Sigmoid colon (tissue), 6 donors: ENCODE measurements at regions not wholly inside any gene's neighbourhood (a gene's known extent, or its start where the extent isn't known, plus 50 kb on each side); places are given as distances from the start of the nearest gene placed in this dataset.
A peak's percentile ranks its signal among the peaks of the same experiment; 100 is the strongest.

Experiments
- DNase-seq: peaks from one replicate; pipeline ENCODE4 v3.0.0-alpha.2; 2019
- H3K27ac ChIP-seq, 4 donors: fragments of 200-600 bp; sonication (generic); one replicate each; pipeline ENCODE4 v1.5.1; 2016 to 2019; ENCODE audit warnings: mild to moderate bottlenecking in 1 of 4
- H3K27me3 ChIP-seq, 3 donors: fragments of 200-600 bp; sonication (generic); one replicate each; pipeline ENCODE4 v1.5.1; 2019; ENCODE audit warnings: mild to moderate bottlenecking in 1 of 3
- H3K36me3 ChIP-seq, 4 donors: fragments of 200-600 bp; sonication (generic); one replicate each; pipeline ENCODE4 v1.5.1; 2016 to 2019
- H3K4me1 ChIP-seq, 4 donors: fragments of 200-600 bp; sonication (generic); one replicate each; pipeline ENCODE4 v1.5.1; 2017 to 2019
- H3K4me3 ChIP-seq, 4 donors: fragments of 200-600 bp; sonication (generic); one replicate each; pipeline ENCODE4 v1.5.1; 2017 to 2019; ENCODE audit warnings: mild to moderate bottlenecking in 2 of 4, moderate library complexity in 1 of 4
- H3K9me3 ChIP-seq, 4 donors: fragments of 200-600 bp in 3 of 4; sonication (generic) in 3 of 4; one replicate each; pipeline versions ENCODE4 v1.5.1 to v1.6.1; 2013 to 2019
- EP300 ChIP-seq, 4 donors: sonication (generic); formaldehyde crosslinking; IDR thresholded peaks; one replicate each; pipeline ENCODE4 v1.6.1; 2017; ENCODE audit warnings: antibody characterized with exemption in 4 of 4
- POLR2A ChIP-seq, 2 donors: fragments of 450-650 bp; IDR thresholded peaks; one replicate each; pipeline ENCODE4 v1.6.1; 2016; ENCODE audit warnings: antibody characterized with exemption in 2 of 2, mild to moderate bottlenecking in 2 of 2, moderate library complexity in 2 of 2
- POLR2AphosphoS5 ChIP-seq, 4 donors: sonication (generic); formaldehyde crosslinking; IDR thresholded peaks; one replicate each; pipeline ENCODE4 v1.6.1; 2017; ENCODE audit warnings: antibody characterized with exemption in 4 of 4
- WGBS, 2 donors: extraction: QIAGEN DNeasy Blood & Tissue Kit; methylation state at CpG; one replicate each; pipeline ENCODE4 v1.1.7; 2013; 5-methylcytosine and 5-hydroxymethylcytosine counted together
- intact Hi-C: fragments of 100-400 bp; cut with DNase I; formaldehyde crosslinking; loops from one replicate; pipeline ENCODE4 v1.15.1; 2023
- TF ChIP-seq, protein P1 (sequence below), 4 experiments: fragments of 450-650 bp in 3 of 4; fragments of 200-600 bp in 1 of 4; IDR thresholded peaks; one replicate each; pipeline ENCODE4 v1.5.1; 2016 to 2019; ENCODE audit warnings: antibody characterized with exemption in 4 of 4, mild to moderate bottlenecking in 3 of 4, moderate library complexity in 2 of 4
- donor health status: healthy with polysubstance abuse.
- donor health status: healthy.

DNA sequence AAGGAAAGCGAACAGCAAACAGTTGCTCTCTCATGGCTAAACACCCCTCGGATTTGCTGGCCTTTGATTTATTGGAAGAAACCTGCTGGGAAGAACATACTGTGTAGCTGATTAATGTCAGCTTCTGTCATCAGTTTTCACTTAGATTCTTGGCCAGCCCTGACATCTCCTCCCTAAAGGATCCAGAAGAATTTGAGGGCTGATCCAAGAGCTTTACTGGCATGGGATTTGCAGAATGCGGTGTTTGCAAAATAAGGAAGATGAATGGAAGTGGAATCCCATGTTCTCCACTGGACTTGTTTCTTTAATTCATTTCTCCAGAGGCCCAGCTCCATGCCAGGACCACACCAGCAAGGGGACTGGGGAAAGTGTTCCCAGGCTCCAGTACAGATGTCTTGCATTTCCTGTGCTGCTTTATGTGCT, 80.5 kb downstream of the RDH14 start:
- Histone ChIP-seq H3K36me3 (no peaks in the 10 kb centered on the region), H3K27ac (peak overlapping the region in 2 of 4 donors; percentile 23 to 27), H3K4me3 (no peak overlapping the region), H3K9me3 (no peaks in the 10 kb centered on the region), H3K27me3 (no peaks in the 10 kb centered on the region), H3K4me1 (peaks cover 0 to 15% (median 8%) of the 10 kb centered on the region in 4 donors)
- TF ChIP-seq POLR2A (IDR thresholded peaks at IDR 0.05) (no peak), POLR2AphosphoS5 (IDR thresholded peaks at IDR 0.05) (peak in 3 of 4 donors; percentile 32 to 68 (median 48))
- peak; percentile 84 for DNase-seq
- WGBS, 2 donors, result 75 to 83% methylated on average over 3 of the region's 3 CpGs
- intact Hi-C loops, result loop anchor here (5.0 kb wide), 1 partner anchor 33 kb away; no protein-coding TSS in a partner anchor

DNA sequence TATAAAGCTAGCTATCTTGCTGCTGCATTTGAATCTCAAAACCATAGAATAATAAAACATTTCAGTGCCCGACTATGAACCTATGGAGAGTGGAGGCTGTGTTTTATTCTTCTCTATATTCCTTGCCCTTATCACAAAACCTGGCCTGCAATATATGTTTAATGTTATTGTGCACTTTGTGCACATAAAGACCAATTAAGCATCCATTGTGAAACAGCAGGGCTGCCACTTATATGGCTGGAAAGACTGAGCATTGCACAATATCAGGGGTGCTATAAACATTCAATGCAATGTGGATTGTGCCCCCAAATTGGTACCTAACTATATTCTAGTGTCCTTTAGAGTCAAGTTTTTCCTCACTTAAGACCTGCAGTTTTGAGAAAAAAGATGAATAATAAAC, 83.2 kb downstream of the RDH14 start:
- Histone ChIP-seq H3K27me3 (no peaks in the 10 kb centered on the region), H3K4me1 (peaks cover 0 to 33% (median 28%) of the 10 kb centered on the region in 4 donors), H3K27ac (no peak overlapping the region), H3K9me3 (no peaks in the 10 kb centered on the region), H3K36me3 (no peaks in the 10 kb centered on the region), H3K4me3 (no peak overlapping the region)
- no peak for TF ChIP-seq POLR2AphosphoS5 (IDR thresholded peaks at IDR 0.05)
- TF ChIP-seq EP300 (IDR thresholded peaks at IDR 0.05), result no peak
- no peak for TF ChIP-seq POLR2A (IDR thresholded peaks at IDR 0.05)
- TF ChIP-seq, protein P1, sequence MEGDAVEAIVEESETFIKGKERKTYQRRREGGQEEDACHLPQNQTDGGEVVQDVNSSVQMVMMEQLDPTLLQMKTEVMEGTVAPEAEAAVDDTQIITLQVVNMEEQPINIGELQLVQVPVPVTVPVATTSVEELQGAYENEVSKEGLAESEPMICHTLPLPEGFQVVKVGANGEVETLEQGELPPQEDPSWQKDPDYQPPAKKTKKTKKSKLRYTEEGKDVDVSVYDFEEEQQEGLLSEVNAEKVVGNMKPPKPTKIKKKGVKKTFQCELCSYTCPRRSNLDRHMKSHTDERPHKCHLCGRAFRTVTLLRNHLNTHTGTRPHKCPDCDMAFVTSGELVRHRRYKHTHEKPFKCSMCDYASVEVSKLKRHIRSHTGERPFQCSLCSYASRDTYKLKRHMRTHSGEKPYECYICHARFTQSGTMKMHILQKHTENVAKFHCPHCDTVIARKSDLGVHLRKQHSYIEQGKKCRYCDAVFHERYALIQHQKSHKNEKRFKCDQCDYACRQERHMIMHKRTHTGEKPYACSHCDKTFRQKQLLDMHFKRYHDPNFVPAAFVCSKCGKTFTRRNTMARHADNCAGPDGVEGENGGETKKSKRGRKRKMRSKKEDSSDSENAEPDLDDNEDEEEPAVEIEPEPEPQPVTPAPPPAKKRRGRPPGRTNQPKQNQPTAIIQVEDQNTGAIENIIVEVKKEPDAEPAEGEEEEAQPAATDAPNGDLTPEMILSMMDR (IDR thresholded peaks at IDR 0.05), result no peak
- 23 to 69% methylated on average over 1 of the region's 1 CpG for WGBS, 2 donors
- intact Hi-C loops, result no loop called here
- DNase-seq, result no peak

DNA sequence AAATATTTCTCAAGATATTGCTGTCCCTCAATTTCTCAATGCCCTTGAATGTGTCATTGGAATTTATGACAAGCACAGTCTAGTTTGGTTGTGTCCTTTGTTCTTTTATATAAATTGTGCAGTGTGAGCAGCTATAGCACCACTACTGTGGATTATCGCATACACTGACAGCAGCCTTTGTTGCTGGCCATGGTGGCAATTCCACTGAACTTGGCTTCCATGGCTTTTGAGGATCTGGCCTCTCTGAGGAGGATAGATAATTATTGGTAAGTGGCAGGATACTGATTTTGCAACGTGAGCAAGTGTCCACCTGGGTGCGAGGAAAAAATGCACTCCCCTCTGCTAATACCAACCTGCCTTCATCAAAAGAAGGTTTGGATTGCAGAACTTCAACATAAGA, 84.0 kb downstream of the RDH14 start:
- intact Hi-C loops, result no loop called here
- 92 to 93% methylated on average over 3 of the region's 3 CpGs for WGBS, 2 donors
- Histone ChIP-seq H3K4me1 (peaks cover 0 to 33% (median 28%) of the 10 kb centered on the region in 4 donors), H3K27me3 (no peaks in the 10 kb centered on the region), H3K36me3 (no peaks in the 10 kb centered on the region), H3K9me3 (no peaks in the 10 kb centered on the region), H3K27ac (no peak overlapping the region), H3K4me3 (no peak overlapping the region)
- TF ChIP-seq, protein P1 (IDR thresholded peaks at IDR 0.05), result no peak
- no peak for TF ChIP-seq POLR2AphosphoS5 (IDR thresholded peaks at IDR 0.05)
- no peak for TF ChIP-seq EP300 (IDR thresholded peaks at IDR 0.05)
- TF ChIP-seq POLR2A (IDR thresholded peaks at IDR 0.05), result no peak
- DNase-seq, result no peak

DNA sequence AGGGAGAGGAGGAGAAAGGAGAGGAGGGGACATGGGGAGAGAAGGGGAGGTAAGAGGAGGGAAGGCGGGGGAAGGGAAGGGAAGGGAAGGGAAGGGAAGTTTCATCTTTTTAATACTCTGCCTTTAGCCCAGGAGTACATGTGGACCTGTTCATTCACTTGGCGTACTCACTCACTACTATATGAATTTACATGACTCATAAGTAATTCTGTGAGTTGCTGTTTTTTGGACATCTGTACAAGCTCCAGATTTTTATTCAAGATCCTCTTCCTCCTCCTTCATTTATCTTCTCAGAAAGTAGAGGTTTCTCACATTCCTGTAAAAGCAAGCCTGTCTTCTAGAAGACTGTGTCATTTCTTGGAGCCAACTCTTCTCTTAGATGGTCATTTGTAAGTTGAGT, 84.6 kb downstream of the RDH14 start:
- Histone ChIP-seq H3K36me3 (no peaks in the 10 kb centered on the region), H3K27me3 (no peaks in the 10 kb centered on the region), H3K27ac (no peak overlapping the region), H3K4me1 (peaks cover 0 to 33% (median 28%) of the 10 kb centered on the region in 4 donors), H3K9me3 (no peaks in the 10 kb centered on the region), H3K4me3 (no peak overlapping the region)
- 87 to 95% methylated on average over 2 of the region's 2 CpGs for WGBS, 2 donors
- intact Hi-C loops, result no loop called here
- no peak for TF ChIP-seq POLR2AphosphoS5 (IDR thresholded peaks at IDR 0.05)
- TF ChIP-seq EP300 (IDR thresholded peaks at IDR 0.05), result no peak
- DNase-seq, result no peak

DNA sequence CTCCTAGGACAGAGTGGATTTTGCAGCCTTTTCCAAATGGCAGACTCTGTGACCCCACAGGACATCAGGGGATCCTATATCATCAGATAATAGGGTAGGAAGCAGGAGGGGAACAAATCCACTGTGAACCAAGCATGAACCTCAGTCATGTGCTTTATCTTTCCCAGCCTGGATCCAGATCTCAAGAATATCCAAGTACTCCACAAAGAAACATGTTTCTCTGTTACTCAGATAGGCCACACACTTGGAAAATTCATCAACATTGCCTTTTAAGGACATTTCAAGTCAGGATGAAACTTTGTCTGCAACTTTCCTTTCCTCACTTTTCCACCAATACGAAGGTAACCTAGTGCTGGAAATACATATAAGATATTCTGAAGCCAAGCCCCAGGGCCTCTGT, 85.8 kb downstream of the RDH14 start:
- Histone ChIP-seq H3K4me3 (no peak overlapping the region), H3K27ac (peak overlapping the region in 3 of 4 donors; percentile 40 to 47 (median 43)), H3K9me3 (no peaks in the 10 kb centered on the region), H3K27me3 (no peaks in the 10 kb centered on the region), H3K4me1 (peaks cover 0 to 26% (median 25%) of the 10 kb centered on the region in 4 donors), H3K36me3 (no peaks in the 10 kb centered on the region)
- 81 to 83% methylated on average over 1 of the region's 1 CpG for WGBS, 2 donors
- DNase-seq, result no peak
- TF ChIP-seq, protein P1 (IDR thresholded peaks at IDR 0.05), result no peak
- TF ChIP-seq POLR2AphosphoS5 (IDR thresholded peaks at IDR 0.05) (no peak), EP300 (IDR thresholded peaks at IDR 0.05) (no peak), POLR2A (IDR thresholded peaks at IDR 0.05) (no peak)
- intact Hi-C loops, result no loop called here
